Keratinocyte (primary cell): ENCODE measurements at regions not wholly inside any gene's neighbourhood (a gene's known extent, or its start where the extent isn't known, plus 50 kb on each side); places are given as distances from the start of the nearest gene placed in this dataset.
"Not testable (repeated sequence)": the region's sequence is repeated elsewhere in the genome, so short reads cannot be mapped to it uniquely, and the experiment has no call there.

Source experiments
- DNase-seq: peaks from one replicate; pipeline ENCODE4 v3.0.0-alpha.2; 2011; ENCODE audit warnings: low read depth, missing footprints, low spot score
- FAIRE-seq: peaks from 2 replicates; lab custom pipeline; 2011; peaks lifted over from hg19 to GRCh38; lab: Jason Lieb, UNC
- H2AFZ ChIP-seq: 2 replicates; pipeline ENCODE4 v1.6.0; 2012; ENCODE audit warnings: low read length, control low read depth, inconsistent platforms; ENCODE audit not compliant: control insufficient read depth
- H3K27ac ChIP-seq: 2 replicates; pipeline ENCODE4 v1.5.1; 2011; ENCODE audit warnings: low read length; ENCODE audit not compliant: control insufficient read depth, insufficient read depth
- H3K27me3 ChIP-seq: 3 replicates; pipeline ENCODE4 v1.6.0; 2011; ENCODE audit warnings: low read length; ENCODE audit not compliant: control insufficient read depth, insufficient read depth; ENCODE audit errors: extremely low read depth
- H3K36me3 ChIP-seq, 2 experiments: 2 replicates in 1 of 2; 3 replicates in 1 of 2; pipeline ENCODE4 v1.5.1; 2011; ENCODE audit warnings: low read length in 2 of 2, mild to moderate bottlenecking in 1 of 2; ENCODE audit not compliant: control insufficient read depth in 2 of 2, insufficient read depth in 2 of 2; ENCODE audit errors: extremely low read depth in 1 of 2
- H3K4me1 ChIP-seq: 3 replicates; pipeline ENCODE4 v1.5.1; 2011; ENCODE audit warnings: low read length; ENCODE audit not compliant: control insufficient read depth, insufficient read depth; ENCODE audit errors: extremely low read depth
- H3K4me2 ChIP-seq: 3 replicates; pipeline ENCODE4 v1.6.0; 2011; ENCODE audit warnings: low read depth, low read length; ENCODE audit not compliant: control insufficient read depth, insufficient read depth; ENCODE audit errors: extremely low read depth
- H3K4me3 ChIP-seq, 3 experiments: fragments of 200-600 bp in 1 of 3; sonication (generic) in 1 of 3; 2 replicates in 2 of 3; 3 replicates in 1 of 3; pipeline ENCODE4 v1.5.1; 2011 to 2016; ENCODE audit warnings: low read length in 3 of 3, mild to moderate bottlenecking in 3 of 3, control low read depth in 2 of 3, inconsistent platforms in 1 of 3, low read depth in 1 of 3, mixed read lengths in 1 of 3, mixed run types in 1 of 3, moderate library complexity in 1 of 3; ENCODE audit not compliant: control insufficient read depth in 2 of 3, insufficient read depth in 2 of 3; ENCODE audit errors: extremely low read depth in 1 of 3
- H3K79me2 ChIP-seq: 2 replicates; pipeline ENCODE4 v1.6.0; 2012; ENCODE audit warnings: low read length; ENCODE audit not compliant: control insufficient read depth, insufficient read depth
- H3K9ac ChIP-seq: 3 replicates; pipeline ENCODE4 v1.6.0; 2011; ENCODE audit warnings: low read length; ENCODE audit not compliant: control insufficient read depth, insufficient read depth; ENCODE audit errors: extremely low read depth
- H3K9me1 ChIP-seq: 3 replicates; pipeline ENCODE4 v1.6.0; 2011; ENCODE audit warnings: low read length; ENCODE audit not compliant: control insufficient read depth, insufficient read depth; ENCODE audit errors: extremely low read depth
- H3K9me3 ChIP-seq: 2 replicates; pipeline ENCODE4 v1.5.1; 2012; ENCODE audit warnings: low read depth, low read length; ENCODE audit not compliant: control insufficient read depth
- H4K20me1 ChIP-seq: 3 replicates; pipeline ENCODE4 v1.6.0; 2011; ENCODE audit warnings: low read length; ENCODE audit not compliant: control insufficient read depth, insufficient read depth; ENCODE audit errors: extremely low read depth
- CTCF ChIP-seq, 3 experiments: IDR thresholded peaks in 1 of 3; conservative IDR thresholded peaks in 1 of 3; optimal IDR thresholded peaks in 1 of 3; 2 replicates in 2 of 3; 3 replicates in 1 of 3; pipeline versions ENCODE3 to v1.5.1; 2011; ENCODE audit warnings: low read length in 3 of 3, mild to moderate bottlenecking in 3 of 3, moderate library complexity in 2 of 3, control low read depth in 1 of 3, inconsistent platforms in 1 of 3; ENCODE audit not compliant: insufficient read depth in 2 of 3; ENCODE audit errors: extremely low read depth in 1 of 3
- EZH2 ChIP-seq: IDR thresholded peaks from one replicate; pipeline ENCODE4 v1.6.1; 2012; ENCODE audit warnings: inconsistent platforms, mild to moderate bottlenecking, low read length, moderate library complexity
- dilution Hi-C: fragments of 300-500 bp; cut with MboI; formaldehyde crosslinking; loops from one replicate; pipeline ENCODE4 v1.7.0; 2020; ENCODE audit warnings: low sequenced_read_pairs; ENCODE audit not compliant: extremely low pct_ligation_motif_present

GRCh38 chrX:94850811-94851210 lies 1176.8 kb downstream of the FAM133A start:
- Histone ChIP-seq H3K9ac (no peak overlapping the region), H3K36me3 (no peaks in the 10 kb centered on the region), H3K27me3 (no peaks in the 10 kb centered on the region), H3K27ac (no peak overlapping the region), H3K79me2 (no peaks in the 10 kb centered on the region), H3K9me1 (no peaks in the 10 kb centered on the region), H2AFZ (no peak overlapping the region), H3K4me1 (no peaks in the 10 kb centered on the region), H3K4me3 (no peak overlapping the region), H4K20me1 (no peaks in the 10 kb centered on the region), H3K9me3 (no peaks in the 10 kb centered on the region), H3K4me2 (no peak overlapping the region)
- TF ChIP-seq CTCF (optimal IDR thresholded peaks at IDR 0.05 in 1 of 3, IDR thresholded peaks at IDR 0.05 in 1 of 3, conservative IDR thresholded peaks at IDR 0.05 in 1 of 3; ENCODE audit: extremely low read depth in 1 of 3, insufficient read depth in 2 of 3, low read length in 3 of 3) (no peak), EZH2 (no peak)
- FAIRE-seq = no peak
- DNase-seq = no peak
- dilution Hi-C loops = no loop called here

DNA sequence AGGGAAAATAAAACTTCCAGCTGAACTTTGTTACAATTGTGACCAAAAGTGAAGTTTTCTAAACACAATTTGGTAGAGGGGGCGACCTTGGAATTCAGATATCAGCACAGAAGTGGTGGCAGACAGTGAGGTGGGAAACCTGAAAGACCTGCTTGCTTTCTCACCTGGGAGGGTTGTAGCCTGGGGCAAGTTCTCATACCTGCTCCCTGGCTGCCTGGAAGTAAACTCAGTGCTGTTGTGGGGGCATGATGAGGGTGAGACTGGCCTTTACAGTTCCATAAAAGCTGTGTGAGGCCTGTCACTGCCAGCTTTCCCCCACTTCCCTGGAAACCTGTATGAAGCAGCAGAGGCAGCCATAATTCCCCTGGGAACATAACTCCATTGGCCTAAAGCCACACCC lies 1180.2 kb downstream of the FAM133A start:
- Histone ChIP-seq H3K4me1 (no peaks in the 10 kb centered on the region), H4K20me1 (no peaks in the 10 kb centered on the region), H3K4me3 (no peak overlapping the region), H3K9me3 (no peaks in the 10 kb centered on the region), H3K4me2 (no peak overlapping the region), H3K36me3 (no peaks in the 10 kb centered on the region), H3K9ac (no peak overlapping the region), H3K27ac (no peak overlapping the region), H2AFZ (no peak overlapping the region), H3K27me3 (no peaks in the 10 kb centered on the region), H3K9me1 (no peaks in the 10 kb centered on the region), H3K79me2 (no peaks in the 10 kb centered on the region)
- no peak for DNase-seq
- dilution Hi-C loops = no loop called here
- no peak for FAIRE-seq
- TF ChIP-seq EZH2 = no peak
- TF ChIP-seq CTCF (optimal IDR thresholded peaks at IDR 0.05 in 1 of 3, IDR thresholded peaks at IDR 0.05 in 1 of 3, conservative IDR thresholded peaks at IDR 0.05 in 1 of 3; ENCODE audit: extremely low read depth in 1 of 3, insufficient read depth in 2 of 3, low read length in 3 of 3) = no peak

DNA sequence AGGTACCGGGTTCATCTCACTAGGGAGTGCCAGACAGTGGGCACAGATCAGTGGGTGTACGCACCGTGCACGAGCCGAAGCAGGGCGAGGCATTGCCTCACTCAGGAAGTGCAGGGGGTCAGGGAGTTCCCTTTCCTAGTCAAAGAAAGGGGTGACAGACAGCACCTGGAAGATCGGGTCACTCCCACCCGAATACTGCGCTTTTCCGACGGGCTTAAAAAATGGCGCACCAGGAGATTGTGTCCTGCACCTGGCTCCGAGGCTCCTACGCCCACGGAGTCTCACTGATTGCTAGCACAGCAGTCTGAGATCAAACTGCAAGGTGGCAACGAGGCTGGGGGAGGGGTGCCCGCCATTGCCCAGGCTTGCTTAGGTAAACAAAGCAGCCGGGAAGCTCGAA lies 1188.5 kb downstream of the FAM133A start:
- H3K27ac ChIP-seq, H4K20me1 ChIP-seq, FAIRE-seq, H3K79me2 ChIP-seq, DNase-seq, H2AFZ ChIP-seq, H3K27me3 ChIP-seq, H3K9me3 ChIP-seq, H3K36me3 ChIP-seq, H3K9me1 ChIP-seq, dilution Hi-C loops, H3K4me1 ChIP-seq, H3K4me2 ChIP-seq, H3K9ac ChIP-seq, H3K4me3 ChIP-seq: not testable (repeated sequence)
